ENCODE measurements at regions not wholly inside any gene's neighbourhood (a gene's known extent, or its start where the extent isn't known, plus 50 kb on each side); places are given as distances from the start of the nearest gene placed in this dataset.

DNA sequence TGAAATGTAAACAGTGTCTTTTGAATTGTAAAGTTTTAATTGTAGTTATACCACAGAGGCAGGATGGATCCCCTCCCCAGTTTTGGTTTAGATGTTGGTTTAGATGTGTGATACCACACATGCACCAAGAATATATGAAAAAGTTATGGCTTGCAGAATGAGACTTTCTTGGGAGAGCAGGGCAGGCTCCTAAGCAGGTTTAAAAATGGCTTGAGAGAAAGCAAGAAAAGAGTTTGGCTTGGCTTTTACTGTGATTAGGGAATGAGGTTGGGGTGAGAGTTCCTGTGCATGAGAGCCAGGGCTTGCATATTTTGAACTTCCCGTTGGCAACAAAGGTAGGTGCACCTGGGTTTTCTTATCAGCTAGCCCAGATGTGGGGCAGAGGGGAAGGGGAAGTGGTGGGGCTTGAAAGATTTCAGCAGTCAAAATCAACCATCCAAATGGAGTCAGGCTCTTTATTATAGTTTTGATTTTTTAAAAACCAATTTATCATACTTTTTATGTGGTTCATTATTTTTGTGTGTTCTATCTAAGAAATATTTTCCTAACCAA, 246.9 kb downstream of the MTX2 start:
- no peaks in the 10 kb centered on the region for H3K4me1 ChIP-seq
- WGBS, 2 donors, result 57 to 62% methylated on average over 1 of the region's 1 CpG
- intact Hi-C loops (cut with DNase I; ENCODE audit: low total_unique reads), result no loop called here
- no peak for DNase-seq
- H3K9me3 ChIP-seq, result no peaks in the 10 kb centered on the region
- H3K4me3 ChIP-seq, result no peak overlapping the region
- TF ChIP-seq, protein P1, sequence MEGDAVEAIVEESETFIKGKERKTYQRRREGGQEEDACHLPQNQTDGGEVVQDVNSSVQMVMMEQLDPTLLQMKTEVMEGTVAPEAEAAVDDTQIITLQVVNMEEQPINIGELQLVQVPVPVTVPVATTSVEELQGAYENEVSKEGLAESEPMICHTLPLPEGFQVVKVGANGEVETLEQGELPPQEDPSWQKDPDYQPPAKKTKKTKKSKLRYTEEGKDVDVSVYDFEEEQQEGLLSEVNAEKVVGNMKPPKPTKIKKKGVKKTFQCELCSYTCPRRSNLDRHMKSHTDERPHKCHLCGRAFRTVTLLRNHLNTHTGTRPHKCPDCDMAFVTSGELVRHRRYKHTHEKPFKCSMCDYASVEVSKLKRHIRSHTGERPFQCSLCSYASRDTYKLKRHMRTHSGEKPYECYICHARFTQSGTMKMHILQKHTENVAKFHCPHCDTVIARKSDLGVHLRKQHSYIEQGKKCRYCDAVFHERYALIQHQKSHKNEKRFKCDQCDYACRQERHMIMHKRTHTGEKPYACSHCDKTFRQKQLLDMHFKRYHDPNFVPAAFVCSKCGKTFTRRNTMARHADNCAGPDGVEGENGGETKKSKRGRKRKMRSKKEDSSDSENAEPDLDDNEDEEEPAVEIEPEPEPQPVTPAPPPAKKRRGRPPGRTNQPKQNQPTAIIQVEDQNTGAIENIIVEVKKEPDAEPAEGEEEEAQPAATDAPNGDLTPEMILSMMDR (IDR thresholded peaks at IDR 0.05), result no peak
- no peak for TF ChIP-seq POLR2A (IDR thresholded peaks at IDR 0.05)
- H3K27ac ChIP-seq, result no peak overlapping the region
- H3K27me3 ChIP-seq, result no peaks in the 10 kb centered on the region
- H3K36me3 ChIP-seq (ENCODE audit: low read depth, missing control alignments), result no peaks in the 10 kb centered on the region

GRCh38 chr2:176518823-176519222, 249.6 kb downstream of the MTX2 start:
- DNase-seq, result no peak
- TF ChIP-seq, protein P1 (IDR thresholded peaks at IDR 0.05), result no peak
- TF ChIP-seq POLR2A (IDR thresholded peaks at IDR 0.05), result no peak

GRCh38 chr2:176521878-176522670, 252.8 kb downstream of the MTX2 start:
- Histone ChIP-seq H3K4me1 (no peaks in the 10 kb centered on the region), H3K36me3 (ENCODE audit: low read depth, missing control alignments) (no peaks in the 10 kb centered on the region), H3K9me3 (no peaks in the 10 kb centered on the region), H3K4me3 (no peak overlapping the region), H3K27ac (no peak overlapping the region), H3K27me3 (no peaks in the 10 kb centered on the region)
- TF ChIP-seq, protein P1 (IDR thresholded peaks at IDR 0.05), result no peak
- TF ChIP-seq POLR2A (IDR thresholded peaks at IDR 0.05), result no peak
- DNase-seq, result no peak
- intact Hi-C loops (cut with DNase I; ENCODE audit: low total_unique reads), result no loop called here
- 68 to 88% methylated on average over 3 of the region's 3 CpGs for WGBS, 2 donors

More at GRCh38 chr2:176518823-176519222, 249.6 kb downstream of the MTX2 start:
- Histone ChIP-seq H3K9me3 (no peaks in the 10 kb centered on the region), H3K4me3 (no peak overlapping the region), H3K4me1 (no peaks in the 10 kb centered on the region), H3K27ac (no peak overlapping the region), H3K27me3 (no peaks in the 10 kb centered on the region), H3K36me3 (ENCODE audit: low read depth, missing control alignments) (no peaks in the 10 kb centered on the region)
- WGBS, 2 donors, result 64 to 75% methylated on average over 4 of the region's 4 CpGs
- intact Hi-C loops (cut with DNase I; ENCODE audit: low total_unique reads), result no loop called here

DNA sequence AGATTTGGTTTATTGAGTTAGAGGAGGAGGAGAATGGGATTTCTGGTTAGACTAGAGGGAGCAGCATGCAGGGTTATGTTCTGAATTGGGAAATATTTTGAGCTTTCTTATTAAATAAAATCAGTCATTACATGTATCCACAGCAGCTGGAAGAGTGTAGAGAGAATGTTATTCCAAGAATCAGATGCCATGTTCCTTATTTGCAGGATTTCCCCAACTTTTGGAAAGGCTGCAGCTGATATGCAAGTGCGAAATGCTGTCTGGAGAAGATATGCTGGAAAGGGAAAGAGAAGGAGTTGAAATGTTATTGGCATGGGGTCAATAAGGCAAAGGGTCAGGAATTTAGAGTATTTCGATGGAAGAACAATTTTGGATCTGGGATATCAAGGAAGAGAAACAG, 255.8 kb downstream of the MTX2 start:
- Histone ChIP-seq H3K4me3 (no peak overlapping the region), H3K36me3 (ENCODE audit: low read depth, missing control alignments) (no peaks in the 10 kb centered on the region), H3K27me3 (no peaks in the 10 kb centered on the region), H3K9me3 (no peaks in the 10 kb centered on the region), H3K27ac (no peak overlapping the region), H3K4me1 (no peaks in the 10 kb centered on the region)
- 76 to 81% methylated on average over 2 of the region's 2 CpGs for WGBS, 2 donors
- TF ChIP-seq, protein P1 (IDR thresholded peaks at IDR 0.05), result no peak
- TF ChIP-seq POLR2A (IDR thresholded peaks at IDR 0.05), result no peak
- no peak for DNase-seq
- intact Hi-C loops (cut with DNase I; ENCODE audit: low total_unique reads), result no loop called here
